ENCODE measurements at regions not wholly inside any gene's neighbourhood (a gene's known extent, or its start where the extent isn't known, plus 50 kb on each side); places are given as distances from the start of the nearest gene placed in this dataset.

- no peak for DNase-seq
- Mint-ChIP-seq H3K27me3 (no peaks in the 10 kb centered on the region), H3K9me3 (no peaks in the 10 kb centered on the region), H3K4me3 (no peak overlapping the region), H3K36me3 (ENCODE audit: low read depth) (no peaks in the 10 kb centered on the region), H3K4me1 (ENCODE audit: low read depth) (no peaks in the 10 kb centered on the region), H3K27ac (no peak overlapping the region)
These were observed 366.0 kb upstream of the ZNF507 start for GRCh38 chr19:31979362-31979761.

GRCh38 chr19:31979949-31980670 is 365.3 kb upstream of the ZNF507 start:
- no peaks in the 10 kb centered on the region for H3K36me3 Mint-ChIP-seq (ENCODE audit: low read depth)
- DNase-seq = no peak
- no peaks in the 10 kb centered on the region for H3K27me3 Mint-ChIP-seq
- no peak overlapping the region for H3K4me3 Mint-ChIP-seq
- no peaks in the 10 kb centered on the region for H3K4me1 Mint-ChIP-seq (ENCODE audit: low read depth)
- peaks cover 2% of the 10 kb centered on the region for H3K9me3 Mint-ChIP-seq
- no peak overlapping the region for H3K27ac Mint-ChIP-seq

- H3K4me3 Mint-ChIP-seq = no peak overlapping the region
- peaks cover 7% of the 10 kb centered on the region for H3K9me3 Mint-ChIP-seq
- H3K4me1 Mint-ChIP-seq (ENCODE audit: low read depth) = no peaks in the 10 kb centered on the region
- H3K27me3 Mint-ChIP-seq = no peaks in the 10 kb centered on the region
- H3K36me3 Mint-ChIP-seq (ENCODE audit: low read depth) = no peaks in the 10 kb centered on the region
- no peak overlapping the region for H3K27ac Mint-ChIP-seq
- no peak for DNase-seq
These were observed 364.6 kb upstream of the ZNF507 start for GRCh38 chr19:31980796-31981195.

- Mint-ChIP-seq H3K4me1 (ENCODE audit: low read depth) (no peaks in the 10 kb centered on the region), H3K9me3 (peaks cover 7% of the 10 kb centered on the region), H3K36me3 (ENCODE audit: low read depth) (no peaks in the 10 kb centered on the region), H3K27me3 (no peaks in the 10 kb centered on the region), H3K27ac (no peak overlapping the region), H3K4me3 (no peak overlapping the region)
- DNase-seq = no peak
These were observed 363.9 kb upstream of the ZNF507 start for GRCh38 chr19:31981545-31981944.

GRCh38 chr19:31983647-31984046 is 361.8 kb upstream of the ZNF507 start:
- DNase-seq = no peak
- Mint-ChIP-seq H3K4me3 (no peak overlapping the region), H3K36me3 (ENCODE audit: low read depth) (no peaks in the 10 kb centered on the region), H3K27ac (no peak overlapping the region), H3K27me3 (no peaks in the 10 kb centered on the region), H3K4me1 (ENCODE audit: low read depth) (no peaks in the 10 kb centered on the region), H3K9me3 (peaks cover 9% of the 10 kb centered on the region)

- Mint-ChIP-seq H3K36me3 (ENCODE audit: low read depth) (no peaks in the 10 kb centered on the region), H3K9me3 (peaks cover 9% of the 10 kb centered on the region), H3K27ac (no peak overlapping the region), H3K27me3 (no peaks in the 10 kb centered on the region), H3K4me3 (no peak overlapping the region), H3K4me1 (ENCODE audit: low read depth) (no peaks in the 10 kb centered on the region)
- DNase-seq = no peak
These were observed 360.3 kb upstream of the ZNF507 start for GRCh38 chr19:31985001-31985605.

GRCh38 chr19:31986951-31987350 is 358.5 kb upstream of the ZNF507 start:
- H3K4me3 Mint-ChIP-seq = no peak overlapping the region
- no peak for DNase-seq
- H3K36me3 Mint-ChIP-seq (ENCODE audit: low read depth) = no peaks in the 10 kb centered on the region
- no peaks in the 10 kb centered on the region for H3K4me1 Mint-ChIP-seq (ENCODE audit: low read depth)
- H3K27ac Mint-ChIP-seq = no peak overlapping the region
- H3K9me3 Mint-ChIP-seq = peaks cover 9% of the 10 kb centered on the region
- peaks cover 2% of the 10 kb centered on the region for H3K27me3 Mint-ChIP-seq

GRCh38 chr19:31988256-31988655 is 357.2 kb upstream of the ZNF507 start:
- no peak overlapping the region for H3K4me3 Mint-ChIP-seq
- peaks cover 2% of the 10 kb centered on the region for H3K27me3 Mint-ChIP-seq
- peaks cover 9% of the 10 kb centered on the region for H3K9me3 Mint-ChIP-seq
- H3K4me1 Mint-ChIP-seq (ENCODE audit: low read depth) = no peaks in the 10 kb centered on the region
- DNase-seq = no peak
- no peak overlapping the region for H3K27ac Mint-ChIP-seq
- no peaks in the 10 kb centered on the region for H3K36me3 Mint-ChIP-seq (ENCODE audit: low read depth)

GRCh38 chr19:31991984-31992655 is 353.3 kb upstream of the ZNF507 start:
- H3K36me3 Mint-ChIP-seq (ENCODE audit: low read depth) = no peaks in the 10 kb centered on the region
- H3K9me3 Mint-ChIP-seq = peaks cover 6% of the 10 kb centered on the region
- H3K4me3 Mint-ChIP-seq = no peak overlapping the region
- H3K27me3 Mint-ChIP-seq = peaks cover 2% of the 10 kb centered on the region
- no peaks in the 10 kb centered on the region for H3K4me1 Mint-ChIP-seq (ENCODE audit: low read depth)
- H3K27ac Mint-ChIP-seq = no peak overlapping the region
- DNase-seq = no peak

GRCh38 chr19:31992750-31993149 is 352.7 kb upstream of the ZNF507 start:
- Mint-ChIP-seq H3K9me3 (peaks cover 6% of the 10 kb centered on the region), H3K4me3 (no peak overlapping the region), H3K36me3 (ENCODE audit: low read depth) (no peaks in the 10 kb centered on the region), H3K4me1 (ENCODE audit: low read depth) (no peaks in the 10 kb centered on the region), H3K27ac (no peak overlapping the region), H3K27me3 (peaks cover 2% of the 10 kb centered on the region)
- no peak for DNase-seq

- no peaks in the 10 kb centered on the region for H3K36me3 Mint-ChIP-seq (ENCODE audit: low read depth)
- no peak overlapping the region for H3K4me3 Mint-ChIP-seq
- H3K27me3 Mint-ChIP-seq = peaks cover 2% of the 10 kb centered on the region
- H3K9me3 Mint-ChIP-seq = peaks cover 6% of the 10 kb centered on the region
- no peak overlapping the region for H3K27ac Mint-ChIP-seq
- H3K4me1 Mint-ChIP-seq (ENCODE audit: low read depth) = no peaks in the 10 kb centered on the region
- DNase-seq = no peak
These were observed 349.9 kb upstream of the ZNF507 start for GRCh38 chr19:31995546-31995945.

- H3K9me3 Mint-ChIP-seq = no peaks in the 10 kb centered on the region
- no peak for DNase-seq
- no peaks in the 10 kb centered on the region for H3K4me1 Mint-ChIP-seq (ENCODE audit: low read depth)
- H3K36me3 Mint-ChIP-seq (ENCODE audit: low read depth) = no peaks in the 10 kb centered on the region
- no peaks in the 10 kb centered on the region for H3K27me3 Mint-ChIP-seq
- no peak overlapping the region for H3K27ac Mint-ChIP-seq
- no peak overlapping the region for H3K4me3 Mint-ChIP-seq
These were observed 335.3 kb upstream of the ZNF507 start for GRCh38 chr19:32010071-32010470.

GRCh38 chr19:32012206-32012605 is 333.2 kb upstream of the ZNF507 start:
- H3K4me3 Mint-ChIP-seq = no peak overlapping the region
- no peaks in the 10 kb centered on the region for H3K36me3 Mint-ChIP-seq (ENCODE audit: low read depth)

GRCh38 chr19:32012886-32013631 is 332.4 kb upstream of the ZNF507 start:
- no peak for DNase-seq
- Mint-ChIP-seq H3K4me1 (ENCODE audit: low read depth) (no peaks in the 10 kb centered on the region), H3K9me3 (no peaks in the 10 kb centered on the region), H3K4me3 (no peak overlapping the region), H3K27ac (no peak overlapping the region), H3K27me3 (no peaks in the 10 kb centered on the region), H3K36me3 (ENCODE audit: low read depth) (no peaks in the 10 kb centered on the region)

More at GRCh38 chr19:32012206-32012605, 333.2 kb upstream of the ZNF507 start:
- no peaks in the 10 kb centered on the region for H3K4me1 Mint-ChIP-seq (ENCODE audit: low read depth)
- no peaks in the 10 kb centered on the region for H3K27me3 Mint-ChIP-seq
- no peaks in the 10 kb centered on the region for H3K9me3 Mint-ChIP-seq
- H3K27ac Mint-ChIP-seq = no peak overlapping the region
- DNase-seq = no peak

Data from activated T-cell treated with anti-CD3 and anti-CD28 coated beads, Interleukin-2, amount 50 U/mL, for 24 hours (primary cell).